Ishikawa (cell line): ENCODE measurements at regions not wholly inside any gene's neighbourhood (a gene's known extent, or its start where the extent isn't known, plus 50 kb on each side); places are given as distances from the start of the nearest gene placed in this dataset.

Source experiments
- CEBPB ChIP-seq: IDR thresholded peaks from 2 replicates; pipeline ENCODE4 v1.6.1; 2012
- CREB1 ChIP-seq: IDR thresholded peaks from 2 replicates; pipeline ENCODE4 v1.6.1; 2012; ENCODE audit warnings: low read depth
- EGR1 ChIP-seq: IDR thresholded peaks from 2 replicates; pipeline ENCODE4 v1.6.1; 2012
- EP300 ChIP-seq: IDR thresholded peaks from 2 replicates; pipeline ENCODE4 v1.6.1; 2012; ENCODE audit warnings: borderline replicate concordance
- FOXM1 ChIP-seq: IDR thresholded peaks from 2 replicates; pipeline ENCODE4 v1.6.1; 2012; ENCODE audit warnings: low read depth, borderline replicate concordance
- MAX ChIP-seq: IDR thresholded peaks from 2 replicates; pipeline ENCODE4 v1.6.1; 2012
- NFIC ChIP-seq: IDR thresholded peaks from 2 replicates; pipeline ENCODE4 v1.6.1; 2012
- RAD21 ChIP-seq: IDR thresholded peaks from 2 replicates; pipeline ENCODE4 v1.6.1; 2012; ENCODE audit warnings: low read depth
- REST ChIP-seq: IDR thresholded peaks from 2 replicates; pipeline ENCODE4 v1.6.1; 2012; ENCODE audit warnings: low read depth, mild to moderate bottlenecking
- TAF1 ChIP-seq: IDR thresholded peaks from 2 replicates; pipeline ENCODE4 v1.6.1; 2012; ENCODE audit warnings: low read depth, mild to moderate bottlenecking
- TCF12 ChIP-seq: IDR thresholded peaks from 2 replicates; pipeline ENCODE4 v1.6.1; 2012; ENCODE audit warnings: low read depth
- TEAD4 ChIP-seq: IDR thresholded peaks from 2 replicates; pipeline ENCODE4 v1.6.1; 2012
- USF1 ChIP-seq: IDR thresholded peaks from 2 replicates; pipeline ENCODE4 v1.6.1; 2012
- YY1 ChIP-seq: IDR thresholded peaks from 2 replicates; pipeline ENCODE4 v1.6.1; 2012; ENCODE audit warnings: low read depth
- ZBTB7A ChIP-seq: IDR thresholded peaks from 2 replicates; pipeline ENCODE4 v1.6.1; 2012; ENCODE audit warnings: low read depth

- TF ChIP-seq ZBTB7A (no peak), TCF12 (no peak), REST (no peak), TEAD4 (no peak), EP300 (no peak), MAX (no peak), CEBPB (no peak), CREB1 (no peak), YY1 (no peak), FOXM1 (no peak), RAD21 (no peak), TAF1 (no peak), USF1 (no peak), NFIC (no peak), EGR1 (no peak)
Measured at GRCh38 chr4:100736641-100737451, 219.0 kb upstream of the EMCN start.

GRCh38 chr4:100728861-100729260, 211.0 kb upstream of the EMCN start:
- no peak for TF ChIP-seq CREB1
- TF ChIP-seq NFIC = no peak
- TF ChIP-seq FOXM1 = no peak
- TF ChIP-seq REST = no peak
- no peak for TF ChIP-seq YY1
- TF ChIP-seq CEBPB = no peak
- no peak for TF ChIP-seq ZBTB7A
- TF ChIP-seq TEAD4 = no peak
- TF ChIP-seq EGR1 = no peak
- TF ChIP-seq TAF1 = no peak
- no peak for TF ChIP-seq EP300
- no peak for TF ChIP-seq USF1
- TF ChIP-seq RAD21 = no peak
- TF ChIP-seq MAX = no peak

GRCh38 chr4:100722866-100723459, 205.1 kb upstream of the EMCN start:
- TF ChIP-seq CREB1 (no peak), RAD21 (no peak), CEBPB (no peak), ZBTB7A (no peak), YY1 (no peak), NFIC (no peak), USF1 (no peak), TCF12 (no peak), MAX (no peak), TEAD4 (no peak), REST (no peak), TAF1 (no peak), FOXM1 (no peak), EP300 (no peak), EGR1 (no peak)
